ENCODE measurements at regions not wholly inside any gene's neighbourhood (a gene's known extent, or its start where the extent isn't known, plus 50 kb on each side); places are given as distances from the start of the nearest gene placed in this dataset.

DNA sequence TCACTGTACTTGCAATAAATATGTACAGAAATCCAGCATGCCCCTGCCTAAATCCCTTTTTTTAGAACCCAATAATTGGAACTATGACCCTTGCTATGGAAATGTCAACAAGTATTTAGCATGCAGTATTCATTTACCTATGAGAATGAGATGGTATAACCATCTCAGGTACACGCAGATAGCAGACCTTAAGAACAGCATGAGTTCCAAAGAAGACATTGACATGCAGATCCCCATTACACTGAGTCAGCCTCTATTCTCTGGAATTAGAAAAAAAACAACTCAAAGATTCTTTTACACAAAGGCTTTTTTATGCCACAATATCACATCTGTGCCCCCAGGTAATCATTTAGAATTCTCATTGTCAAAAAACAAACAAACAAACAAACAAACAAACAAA, 325.6 kb upstream of the TLE4 start:
- Histone ChIP-seq H3K27me3 (ENCODE audit: low read length) (no peaks in the 10 kb centered on the region), H3K4me2 (ENCODE audit: low read depth, low read length, poor library complexity, severe bottlenecking) (no peak overlapping the region), H2AFZ (ENCODE audit: low read depth, low read length, severe bottlenecking) (no peak overlapping the region), H3K9me3 (ENCODE audit: insufficient read depth, low read length) (no peaks in the 10 kb centered on the region; the same call in 1 of the 2 replicates), H3K36me3 (ENCODE audit: low read length) (no peaks in the 10 kb centered on the region), H4K20me1 (ENCODE audit: low read depth, low read length) (no peaks in the 10 kb centered on the region), H3K4me3 (ENCODE audit: insufficient read depth, low read length, poor library complexity, severe bottlenecking) (no peak overlapping the region), H3K9me2 (replicated peaks; ENCODE audit: insufficient read depth, low read length) (no peaks in the 10 kb centered on the region), H3F3A (ENCODE audit: insufficient read depth) (no peaks in the 10 kb centered on the region), H3K9ac (ENCODE audit: low read length) (no peak overlapping the region), H3K79me2 (ENCODE audit: insufficient read depth, low read length) (no peaks in the 10 kb centered on the region), H3K27ac (ENCODE audit: low read depth, low read length) (no peak overlapping the region)
- TF ChIP-seq CTCF (IDR thresholded peaks at IDR 0.05; ENCODE audit: insufficient read depth, low read length, poor library complexity, severe bottlenecking) (no peak), EZH2phosphoT487 (conservative IDR thresholded peaks at IDR 0.05; ENCODE audit: low read length) (no peak)

GRCh38 chr9:79247021-79247420, 324.7 kb upstream of the TLE4 start:
- TF ChIP-seq CTCF (IDR thresholded peaks at IDR 0.05; ENCODE audit: insufficient read depth, low read length, poor library complexity, severe bottlenecking): no peak
- no peak for TF ChIP-seq EZH2phosphoT487 (conservative IDR thresholded peaks at IDR 0.05; ENCODE audit: low read length)
- H2AFZ ChIP-seq (ENCODE audit: low read depth, low read length, severe bottlenecking): no peak overlapping the region
- H3K27me3 ChIP-seq (ENCODE audit: low read length): no peaks in the 10 kb centered on the region
- no peak overlapping the region for H3K27ac ChIP-seq (ENCODE audit: low read depth, low read length)
- H3K4me2 ChIP-seq (ENCODE audit: low read depth, low read length, poor library complexity, severe bottlenecking): no peak overlapping the region
- H3K4me3 ChIP-seq (ENCODE audit: insufficient read depth, low read length, poor library complexity, severe bottlenecking): no peak overlapping the region
- H3F3A ChIP-seq (ENCODE audit: insufficient read depth): no peaks in the 10 kb centered on the region
- no peaks in the 10 kb centered on the region; the same call in 1 of the 2 replicates for H3K9me3 ChIP-seq (ENCODE audit: insufficient read depth, low read length)
- no peaks in the 10 kb centered on the region for H3K79me2 ChIP-seq (ENCODE audit: insufficient read depth, low read length)
- no peaks in the 10 kb centered on the region for H4K20me1 ChIP-seq (ENCODE audit: low read depth, low read length)
- H3K9ac ChIP-seq (ENCODE audit: low read length): no peak overlapping the region
- H3K9me2 ChIP-seq (replicated peaks; ENCODE audit: insufficient read depth, low read length): no peaks in the 10 kb centered on the region
- no peaks in the 10 kb centered on the region for H3K36me3 ChIP-seq (ENCODE audit: low read length)

- no peaks in the 10 kb centered on the region for H3F3A ChIP-seq (ENCODE audit: insufficient read depth)
- H3K9me2 ChIP-seq (replicated peaks; ENCODE audit: insufficient read depth, low read length): no peaks in the 10 kb centered on the region
- no peaks in the 10 kb centered on the region for H3K79me2 ChIP-seq (ENCODE audit: insufficient read depth, low read length)
- H3K36me3 ChIP-seq (ENCODE audit: low read length): no peaks in the 10 kb centered on the region
- no peaks in the 10 kb centered on the region for H3K9me3 ChIP-seq (ENCODE audit: insufficient read depth, low read length)
- no peaks in the 10 kb centered on the region for H4K20me1 ChIP-seq (ENCODE audit: low read depth, low read length)
- TF ChIP-seq EZH2phosphoT487 (conservative IDR thresholded peaks at IDR 0.05; ENCODE audit: low read length): no peak
- TF ChIP-seq CTCF (IDR thresholded peaks at IDR 0.05; ENCODE audit: insufficient read depth, low read length, poor library complexity, severe bottlenecking): no peak
- H3K4me3 ChIP-seq (ENCODE audit: insufficient read depth, low read length, poor library complexity, severe bottlenecking): no peak overlapping the region
- no peaks in the 10 kb centered on the region for H3K27me3 ChIP-seq (ENCODE audit: low read length)
- H3K4me2 ChIP-seq (ENCODE audit: low read depth, low read length, poor library complexity, severe bottlenecking): no peak overlapping the region
- no peak overlapping the region for H2AFZ ChIP-seq (ENCODE audit: low read depth, low read length, severe bottlenecking)
- no peak overlapping the region for H3K27ac ChIP-seq (ENCODE audit: low read depth, low read length)
- H3K9ac ChIP-seq (ENCODE audit: low read length): no peak overlapping the region
These were observed 321.0 kb upstream of the TLE4 start for GRCh38 chr9:79250806-79251205.
